ENCODE measurements at regions not wholly inside any gene's neighbourhood (a gene's known extent, or its start where the extent isn't known, plus 50 kb on each side); places are given as distances from the start of the nearest gene placed in this dataset.

DNA sequence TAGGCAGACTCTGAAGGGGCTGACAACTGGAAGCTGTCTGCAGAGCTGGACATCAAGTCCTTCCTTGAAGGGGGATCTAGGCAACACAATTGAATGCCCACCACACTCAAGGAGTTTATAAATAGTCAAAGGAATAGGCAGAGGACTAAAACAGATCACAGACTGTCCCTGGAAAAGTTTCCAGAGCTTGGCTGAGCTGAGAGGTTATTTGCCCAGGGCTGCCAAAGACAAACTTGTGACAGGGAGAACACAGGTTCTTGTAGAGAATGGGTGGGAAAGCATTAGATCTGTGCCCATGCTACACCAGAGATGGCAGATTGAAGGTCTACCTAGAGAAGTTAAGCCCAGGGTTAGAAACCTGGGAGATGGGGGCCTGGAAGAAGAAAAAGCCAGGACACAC is 344.6 kb downstream of the MID1IP1 start:
- TF ChIP-seq CTCF (IDR thresholded peaks at IDR 0.05) (no peak), EP300 (IDR thresholded peaks at IDR 0.05) (no peak), POLR2A (IDR thresholded peaks at IDR 0.05) (no peak), POLR2AphosphoS5 (IDR thresholded peaks at IDR 0.05) (no peak)
